ENCODE measurements at regions not wholly inside any gene's neighbourhood (a gene's known extent, or its start where the extent isn't known, plus 50 kb on each side); places are given as distances from the start of the nearest gene placed in this dataset.

DNA sequence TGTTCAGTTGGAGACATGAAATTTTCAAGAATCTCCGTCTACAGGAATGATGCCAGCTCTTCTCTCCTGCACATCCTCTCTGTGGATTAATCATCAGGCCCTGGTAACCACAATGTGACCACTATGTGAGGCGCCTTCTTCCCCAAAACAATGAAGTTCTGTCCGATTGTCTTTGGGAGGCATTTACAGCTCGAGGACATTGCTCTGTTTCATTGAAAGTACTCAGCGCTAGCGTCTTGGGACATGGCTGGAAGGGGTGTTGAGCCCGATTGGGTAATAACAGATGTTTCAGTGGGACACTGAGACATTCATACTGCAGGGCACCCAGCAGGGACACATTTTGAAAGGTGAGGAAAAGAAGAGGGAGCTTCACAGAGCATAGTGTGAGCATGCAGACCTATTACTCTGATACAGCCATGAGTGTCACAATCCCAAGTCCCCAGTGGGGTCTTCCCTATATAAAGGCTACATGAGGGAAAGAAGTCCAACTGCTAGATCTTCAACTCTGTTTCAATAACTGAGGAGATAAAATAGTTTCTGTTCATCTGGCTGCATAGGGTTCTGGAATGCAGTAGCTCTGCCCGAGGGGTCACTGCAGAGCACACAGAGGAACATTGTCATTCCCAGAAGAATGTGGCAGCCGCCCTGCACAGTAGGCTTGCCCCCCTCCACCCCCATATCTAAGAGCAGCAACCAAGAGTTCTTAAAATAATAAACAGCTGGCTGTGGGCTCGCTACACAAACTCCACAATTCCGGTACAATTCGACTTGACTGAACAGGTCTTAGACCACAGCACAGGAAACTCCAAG lies 237.3 kb downstream of the OSR1 start:
- peak; percentile 96 for DNase-seq (ENCODE audit: low read depth)
- TF ChIP-seq CTCF (conservative IDR thresholded peaks at IDR 0.05; ENCODE audit: low read length) = peak; percentile 29; the same call in 1 of the 2 replicates
- H3K4me3 ChIP-seq (ENCODE audit: low read length) = peak overlapping the region; percentile 24

DNA sequence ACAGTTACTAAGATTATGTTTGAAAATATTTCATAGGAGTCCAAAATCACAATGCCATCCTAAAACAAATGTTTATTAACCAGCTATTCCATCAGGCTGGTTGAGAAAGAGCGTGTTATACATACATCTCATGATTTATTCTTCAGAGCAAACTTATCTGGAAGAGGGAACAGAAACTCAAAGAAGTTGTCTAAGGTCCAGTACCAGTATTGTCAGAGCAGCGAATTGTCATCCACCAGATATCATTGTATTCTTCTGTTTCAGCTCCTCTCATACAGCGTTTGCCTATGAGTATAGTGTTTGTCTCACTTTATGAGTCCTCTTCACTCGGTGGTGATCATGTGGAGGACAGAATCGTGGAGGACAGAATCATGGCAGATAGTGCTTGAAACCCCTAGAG lies 238.2 kb downstream of the OSR1 start:
- DNase-seq (ENCODE audit: low read depth) = no peak
- no peak for TF ChIP-seq CTCF (conservative IDR thresholded peaks at IDR 0.05; ENCODE audit: low read length)
- no peak overlapping the region for H3K4me3 ChIP-seq (ENCODE audit: low read length)

- DNase-seq (ENCODE audit: low read depth) = no peak
- H3K4me3 ChIP-seq (ENCODE audit: low read length) = no peak overlapping the region
- no peak for TF ChIP-seq CTCF (conservative IDR thresholded peaks at IDR 0.05; ENCODE audit: low read length)
Measured at GRCh38 chr2:19119326-19120001, 239.0 kb downstream of the OSR1 start.

DNA sequence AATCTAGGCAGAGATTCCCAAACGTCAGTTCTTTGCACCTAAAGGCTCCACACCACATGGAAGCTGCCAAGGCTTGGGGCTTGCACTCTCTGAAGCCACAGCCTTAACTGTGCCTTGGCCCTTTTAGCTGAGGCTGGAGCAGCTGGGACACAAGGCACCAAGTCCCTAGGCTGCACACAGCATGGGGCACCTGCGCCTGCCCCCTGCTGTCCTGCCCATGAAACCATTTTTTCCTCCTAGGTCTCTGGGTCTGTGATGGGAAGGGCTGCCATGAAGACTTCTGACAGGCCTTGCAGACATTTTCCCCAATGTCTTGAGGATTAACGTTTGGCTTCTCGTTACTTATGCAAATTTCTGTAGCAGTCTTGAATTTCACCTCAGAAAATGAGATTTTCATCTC lies 241.5 kb downstream of the OSR1 start:
- H3K4me3 ChIP-seq (ENCODE audit: low read length) = no peak overlapping the region
- DNase-seq (ENCODE audit: low read depth) = no peak
- no peak for TF ChIP-seq CTCF (conservative IDR thresholded peaks at IDR 0.05; ENCODE audit: low read length)

DNA sequence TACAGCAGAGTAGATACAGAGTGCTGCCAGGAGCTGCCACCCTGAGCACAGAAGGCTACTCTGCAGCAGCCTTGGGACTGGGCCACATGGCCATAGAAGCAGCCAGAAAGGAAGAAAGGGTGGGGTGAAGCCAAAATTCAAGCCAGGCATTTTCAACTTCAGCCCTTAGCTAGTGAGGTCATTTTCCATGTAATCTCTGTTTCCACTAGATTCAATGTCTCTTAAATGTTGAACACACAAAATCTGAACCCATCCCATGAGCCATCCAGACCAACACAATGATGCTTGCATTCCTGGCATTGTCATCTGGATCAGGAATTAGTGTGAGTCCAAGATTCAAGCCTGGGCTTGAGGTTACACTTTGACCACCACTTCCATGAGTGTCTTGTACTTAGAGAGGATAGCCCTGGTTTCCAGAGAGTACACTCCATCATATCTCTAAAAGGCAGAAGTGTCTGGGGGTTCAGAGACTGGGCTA lies 243.6 kb downstream of the OSR1 start:
- peak; percentile 74 for DNase-seq (ENCODE audit: low read depth)
- no peak for TF ChIP-seq CTCF (conservative IDR thresholded peaks at IDR 0.05; ENCODE audit: low read length)

GRCh38 chr2:19114126-19114525 lies 244.3 kb downstream of the OSR1 start:
- TF ChIP-seq CTCF (conservative IDR thresholded peaks at IDR 0.05; ENCODE audit: low read length) = no peak
- no peak for DNase-seq (ENCODE audit: low read depth)

More for the DNA sequence above, 243.6 kb downstream of the OSR1 start:
- H3K4me3 ChIP-seq (ENCODE audit: low read length) = no peak overlapping the region

DNA sequence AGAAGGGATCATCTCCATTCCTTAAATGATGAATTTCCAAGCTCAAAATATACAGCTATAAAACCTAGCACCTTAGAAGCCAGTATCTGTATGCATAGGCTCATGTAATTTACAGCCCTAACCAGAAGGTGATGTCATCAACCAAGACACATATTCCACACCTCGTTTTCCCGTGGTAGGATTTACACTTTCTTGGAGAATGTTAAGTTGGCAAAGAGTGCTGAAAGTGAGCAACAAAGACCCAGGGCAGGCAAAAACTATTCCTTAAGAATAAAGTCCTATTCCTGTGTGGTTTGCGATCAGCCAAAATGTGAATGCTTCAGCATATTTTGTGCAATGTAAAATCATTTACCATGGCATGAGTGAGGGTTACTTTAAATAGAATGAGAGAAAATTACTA lies 247.1 kb downstream of the OSR1 start:
- DNase-seq (ENCODE audit: low read depth) = no peak
- H3K4me3 ChIP-seq (ENCODE audit: low read length) = no peak overlapping the region
- no peak for TF ChIP-seq CTCF (conservative IDR thresholded peaks at IDR 0.05; ENCODE audit: low read length)

More at GRCh38 chr2:19114126-19114525, 244.3 kb downstream of the OSR1 start:
- H3K4me3 ChIP-seq (ENCODE audit: low read length) = no peak overlapping the region
